GM12891 (cell line): ENCODE measurements at regions not wholly inside any gene's neighbourhood (a gene's known extent, or its start where the extent isn't known, plus 50 kb on each side); places are given as distances from the start of the nearest gene placed in this dataset.
"Not testable (repeated sequence)": the region's sequence is repeated elsewhere in the genome, so short reads cannot be mapped to it uniquely, and the experiment has no call there.

Experiments
- DNase-seq: peaks from one replicate; pipeline ENCODE4 v3.0.0; 2011; ENCODE audit warnings: low spot score; ENCODE audit not compliant: insufficient read length
- FAIRE-seq: peaks from 2 replicates; lab custom pipeline; 2011; peaks lifted over from hg19 to GRCh38; lab: Jason Lieb, UNC
- PAX5 ChIP-seq: IDR thresholded peaks from 2 replicates; pipeline ENCODE4 v1.6.1; 2011; ENCODE audit warnings: low read length, moderate library complexity, mild to moderate bottlenecking; ENCODE audit not compliant: insufficient read depth, severe bottlenecking
- POLR2A ChIP-seq: IDR thresholded peaks from 2 replicates; pipeline ENCODE4 v1.6.1; 2011; ENCODE audit warnings: low read depth, low read length, control low read depth
- POLR2AphosphoS5 ChIP-seq: IDR thresholded peaks from 2 replicates; pipeline ENCODE4 v1.6.1; 2011; ENCODE audit warnings: low read depth, low read length, control low read depth
- POU2F2 ChIP-seq: IDR thresholded peaks from 2 replicates; pipeline ENCODE4 v1.6.1; 2011; ENCODE audit warnings: low read depth, mild to moderate bottlenecking, control low read depth, low read length, moderate library complexity
- SPI1 ChIP-seq: IDR thresholded peaks from 2 replicates; pipeline ENCODE4 v1.6.1; 2011; ENCODE audit warnings: low read depth, low read length, control low read depth
- TAF1 ChIP-seq: IDR thresholded peaks from 2 replicates; pipeline ENCODE4 v1.6.1; 2011; ENCODE audit warnings: low read depth, low read length, control low read depth

GRCh38 chr6:22366214-22366613 is 69.4 kb upstream of the PRL start:
- no peak for TF ChIP-seq TAF1
- TF ChIP-seq POU2F2: no peak
- no peak for TF ChIP-seq POLR2A
- FAIRE-seq: no peak
- DNase-seq: no peak

DNA sequence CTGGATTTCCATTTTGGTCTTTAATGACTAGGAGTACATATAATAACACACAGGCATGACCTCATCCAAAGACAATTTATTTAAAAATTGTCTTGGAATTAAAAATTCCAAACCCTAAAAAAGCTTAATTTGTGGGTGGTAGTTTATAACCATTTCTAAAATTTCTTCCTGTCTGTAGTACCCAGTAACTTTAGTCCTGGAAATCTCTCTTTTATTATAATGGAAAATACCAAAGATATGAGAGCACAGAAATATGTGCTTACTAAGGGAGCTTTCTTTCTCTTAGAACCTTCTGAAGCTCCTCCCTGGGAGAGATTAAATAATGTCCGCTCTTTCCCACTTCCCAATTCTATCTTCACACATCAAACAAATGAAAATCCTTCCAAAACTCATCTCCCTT is 70.5 kb upstream of the PRL start:
- TF ChIP-seq TAF1 (no peak), SPI1 (no peak), POLR2A (no peak), POLR2AphosphoS5 (no peak), PAX5 (no peak), POU2F2 (no peak)
- DNase-seq (no peak), FAIRE-seq (no peak)

- no peak for FAIRE-seq
- TF ChIP-seq TAF1 (no peak), POLR2AphosphoS5 (no peak)
- DNase-seq: no peak
These were observed 72.0 kb upstream of the PRL start for GRCh38 chr6:22368794-22369193.

DNA sequence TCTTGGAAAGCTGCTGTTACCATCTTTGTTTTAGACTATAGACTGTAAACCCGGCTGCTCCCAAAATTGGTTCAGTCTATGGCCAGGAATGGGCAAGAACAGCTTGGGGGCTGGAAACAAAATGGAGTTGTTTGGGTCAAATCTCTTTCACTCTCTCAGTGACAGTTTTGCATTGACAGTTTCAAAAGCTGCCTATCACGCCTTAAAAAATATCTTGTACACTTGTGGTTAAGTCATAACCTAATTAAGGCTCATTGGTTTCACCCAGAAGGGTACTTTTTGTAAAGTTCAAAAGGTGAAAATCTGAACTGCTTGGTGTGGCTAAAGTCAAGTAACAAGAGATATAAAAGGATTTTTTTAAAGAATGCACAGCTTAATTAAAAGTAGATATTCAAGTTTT is 76.1 kb upstream of the PRL start:
- FAIRE-seq (no peak), DNase-seq (no peak)
- TF ChIP-seq PAX5 (no peak), TAF1 (no peak), POLR2A (no peak), POU2F2 (no peak), POLR2AphosphoS5 (no peak), SPI1 (no peak)

- FAIRE-seq, DNase-seq: not testable (repeated sequence)
These were observed 78.1 kb upstream of the PRL start for GRCh38 chr6:22374950-22375349.

DNA sequence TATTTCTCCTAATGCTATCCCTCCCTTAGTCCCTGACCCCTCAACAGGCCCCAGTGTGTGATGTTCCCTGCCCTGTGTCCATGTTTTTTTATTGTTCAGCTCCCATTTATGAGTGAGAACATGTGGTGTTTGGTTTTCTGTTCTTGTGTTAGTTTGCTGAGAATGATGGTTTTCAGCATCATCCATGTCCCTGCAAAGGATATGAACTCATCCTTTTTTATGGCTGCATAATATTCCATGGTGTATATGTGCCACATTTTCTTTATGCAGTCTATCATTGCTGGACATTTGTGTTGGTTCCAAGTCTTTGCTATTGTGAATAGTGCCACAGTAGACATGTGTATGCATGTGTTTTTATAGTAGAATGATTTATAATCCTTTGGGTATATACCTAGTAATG is 79.5 kb upstream of the PRL start:
- not testable (repeated sequence) for DNase-seq, FAIRE-seq

DNA sequence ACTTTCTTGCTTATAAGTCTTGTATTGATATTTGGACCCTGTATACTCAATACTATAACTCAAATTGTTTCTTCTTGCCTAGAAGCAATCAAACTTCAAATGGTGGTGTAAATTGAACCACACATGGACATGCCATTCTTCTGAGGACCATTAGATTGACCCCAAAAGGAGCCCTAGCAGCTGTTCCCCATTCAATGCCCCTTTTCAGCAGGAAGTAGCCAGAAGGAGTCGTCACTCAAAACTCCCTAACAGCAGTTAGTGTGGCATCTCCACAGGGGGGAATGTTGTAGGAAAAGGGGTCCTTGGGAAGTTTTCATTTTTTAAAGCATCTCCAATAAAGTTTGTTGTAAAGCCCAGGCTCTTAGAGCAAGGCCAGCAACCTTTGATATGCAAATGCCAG is 81.7 kb upstream of the PRL start:
- DNase-seq, FAIRE-seq: not testable (repeated sequence)

DNA sequence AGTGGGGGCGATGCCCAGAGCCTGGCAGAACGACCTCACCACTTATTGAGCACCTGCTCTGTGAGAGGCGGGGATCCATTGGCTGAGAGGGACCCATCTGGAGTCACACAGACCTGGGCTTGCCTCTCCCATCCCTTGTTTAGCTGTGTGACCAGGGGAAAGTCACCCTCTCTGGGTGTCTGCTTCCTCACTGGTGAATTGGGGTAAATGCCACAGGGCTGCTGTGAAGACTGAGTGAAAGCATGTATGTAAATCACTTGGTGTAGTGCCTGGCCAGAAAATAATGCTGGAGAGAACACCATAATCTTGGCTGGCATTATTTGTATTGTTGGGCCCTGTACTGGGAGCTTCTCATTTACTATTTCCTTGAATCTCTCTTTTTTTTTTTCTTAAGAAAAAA is 83.4 kb upstream of the PRL start:
- TF ChIP-seq POLR2A (no peak), POLR2AphosphoS5 (no peak), PAX5 (no peak), SPI1 (no peak), POU2F2 (no peak), TAF1 (no peak)
- no peak for DNase-seq
- no peak for FAIRE-seq

DNA sequence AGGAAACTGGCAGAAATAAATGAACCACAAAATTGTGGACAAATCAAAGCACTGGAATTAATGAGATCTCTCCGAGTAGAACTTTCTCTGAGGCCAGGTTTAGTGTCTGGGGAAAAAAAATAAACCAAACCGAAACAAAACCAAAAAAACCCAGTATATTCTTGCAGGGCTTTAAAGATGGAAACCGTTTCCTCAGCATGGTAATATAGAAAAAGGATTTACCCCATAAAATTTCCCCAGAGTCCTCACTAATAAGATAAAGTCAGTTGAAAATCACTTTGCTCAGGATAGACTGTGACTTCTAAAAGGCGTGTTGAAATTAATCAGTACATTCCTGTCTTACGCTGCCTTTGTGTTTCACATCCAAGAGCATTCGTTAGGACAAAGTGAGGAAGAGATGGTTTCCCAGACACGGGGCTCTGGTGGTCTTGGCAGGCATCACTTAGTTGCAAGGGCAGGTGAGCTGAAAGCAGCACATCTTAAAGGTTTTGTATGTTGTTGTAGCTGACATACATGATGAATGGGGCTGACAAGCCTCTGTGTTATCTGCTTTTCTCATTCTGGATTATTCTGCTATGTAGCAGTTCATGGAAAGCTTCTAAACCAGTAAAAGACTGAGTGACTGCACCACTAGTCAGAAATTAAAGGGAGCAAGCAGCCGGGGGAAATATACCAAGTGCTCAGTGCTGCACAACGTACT is 85.2 kb upstream of the PRL start:
- DNase-seq: no peak
- no peak for TF ChIP-seq POU2F2
- TF ChIP-seq POLR2AphosphoS5: no peak
- TF ChIP-seq POLR2A: no peak
- TF ChIP-seq PAX5: no peak
- TF ChIP-seq SPI1: no peak
- no peak for FAIRE-seq

GRCh38 chr6:22383016-22383415 is 86.2 kb upstream of the PRL start:
- FAIRE-seq (no peak), DNase-seq (no peak)
- TF ChIP-seq PAX5 (no peak), SPI1 (no peak), TAF1 (no peak), POLR2A (no peak), POU2F2 (no peak), POLR2AphosphoS5 (no peak)

GRCh38 chr6:22392711-22393110 is 95.9 kb upstream of the PRL start:
- FAIRE-seq: no peak
- no peak for TF ChIP-seq POU2F2
- TF ChIP-seq TAF1: no peak
- no peak for TF ChIP-seq POLR2AphosphoS5
- TF ChIP-seq PAX5: no peak
- no peak for TF ChIP-seq POLR2A
- no peak for TF ChIP-seq SPI1
- no peak for DNase-seq
